UCSD-AML1 (cell line): ENCODE measurements at regions not wholly inside any gene's neighbourhood (a gene's known extent, or its start where the extent isn't known, plus 50 kb on each side); places are given as distances from the start of the nearest gene placed in this dataset.
"Not testable (repeated sequence)": the region's sequence is repeated elsewhere in the genome, so short reads cannot be mapped to it uniquely, and the experiment has no call there.

ENCODE experiments used
- DNase-seq: peaks from one replicate; lab custom pipeline; 2025; ENCODE audit not compliant: unreplicated experiment; lab: John Stamatoyannopoulos, UW

DNA sequence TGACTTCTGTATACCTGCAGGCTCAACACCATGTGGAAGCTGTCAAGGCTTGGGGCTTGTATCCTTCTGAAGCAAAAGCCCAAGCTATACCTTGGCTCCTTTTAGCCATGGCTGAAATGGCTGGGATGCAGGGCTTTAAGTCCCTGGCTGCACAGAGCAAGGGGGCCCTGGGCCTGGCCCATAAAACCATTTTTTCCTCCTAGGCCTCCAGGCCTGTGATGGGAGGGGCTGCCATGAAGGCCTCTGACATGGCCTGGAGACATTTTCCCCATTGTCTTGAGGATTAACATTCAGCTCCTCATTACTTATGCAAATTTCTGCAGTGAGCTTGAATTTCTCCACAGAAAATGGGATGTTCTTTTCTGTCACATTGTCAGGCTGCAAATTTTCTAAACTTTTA lies 878.0 kb upstream of the SOX11 start:
- not testable (repeated sequence) for DNase-seq

- DNase-seq: no peak
Observed at GRCh38 chr2:4827836-4828235, 864.3 kb upstream of the SOX11 start.

GRCh38 chr2:4828682-4829374 lies 863.4 kb upstream of the SOX11 start:
- DNase-seq: no peak

- DNase-seq: no peak
Observed at GRCh38 chr2:4831751-4832150, 860.4 kb upstream of the SOX11 start.

GRCh38 chr2:4832642-4833041 lies 859.5 kb upstream of the SOX11 start:
- DNase-seq: no peak

GRCh38 chr2:4838626-4839025 lies 853.6 kb upstream of the SOX11 start:
- no peak for DNase-seq

- DNase-seq: no peak
Observed at GRCh38 chr2:4840791-4841190, 851.4 kb upstream of the SOX11 start.

DNA sequence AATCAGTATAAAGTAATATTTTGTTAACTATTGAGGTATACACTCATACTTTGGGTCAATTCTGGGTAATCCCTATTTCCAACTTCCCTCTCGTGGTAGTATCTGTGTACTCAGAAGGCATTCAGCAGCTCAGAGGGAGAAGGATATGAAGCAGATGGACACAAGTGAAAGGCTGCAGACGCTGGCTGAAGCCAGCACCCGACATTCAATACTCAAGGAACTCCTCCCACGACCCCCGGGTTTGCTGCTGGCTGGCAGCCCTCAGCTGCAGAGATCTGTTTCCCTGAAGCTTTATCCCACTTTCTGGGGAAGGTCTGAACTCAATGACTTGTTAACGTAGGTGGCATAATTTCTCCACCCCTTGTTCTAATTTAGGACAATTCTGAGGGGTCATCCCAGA lies 847.3 kb upstream of the SOX11 start:
- no peak for DNase-seq

DNA sequence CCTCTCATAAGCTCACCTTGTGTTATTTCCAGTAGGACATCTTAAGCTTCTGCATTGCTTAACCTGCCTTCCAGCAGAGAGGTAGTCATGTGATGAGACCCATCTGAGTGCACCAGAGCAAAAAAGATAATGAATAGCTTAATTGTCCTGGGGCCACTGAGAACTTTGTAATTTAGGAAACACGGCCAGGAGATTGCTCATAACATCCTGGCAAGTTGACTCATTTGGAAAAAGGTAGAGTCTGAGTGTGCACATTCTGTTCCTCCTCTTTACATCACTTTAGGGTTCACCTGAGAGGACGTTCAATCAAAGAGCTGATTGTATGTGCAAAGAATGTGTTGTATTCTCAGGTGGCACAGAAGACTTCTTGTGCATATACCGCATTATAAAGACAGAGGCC lies 830.2 kb upstream of the SOX11 start:
- DNase-seq: no peak

- no peak for DNase-seq
Observed at GRCh38 chr2:4866198-4866597, 826.0 kb upstream of the SOX11 start.

DNA sequence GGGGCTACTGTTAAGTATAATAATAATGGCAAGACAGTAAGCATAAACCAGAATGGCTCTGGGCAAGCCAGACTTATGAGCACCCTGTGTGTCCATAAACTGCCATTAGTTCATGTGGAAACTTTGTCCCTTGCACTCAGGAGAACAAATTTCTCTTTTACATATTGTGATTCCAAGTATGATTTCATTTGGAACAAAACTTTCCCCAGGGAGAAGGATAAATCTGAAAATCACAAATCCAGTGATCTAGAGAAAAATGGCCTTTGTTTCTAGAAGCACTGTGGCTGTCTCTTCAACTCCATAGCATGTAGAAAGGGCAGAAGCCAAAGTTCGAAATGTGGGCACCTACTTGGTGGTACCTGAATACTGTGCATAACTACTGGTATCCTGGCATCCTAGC lies 823.7 kb upstream of the SOX11 start:
- DNase-seq: no peak

- no peak for DNase-seq
Observed at GRCh38 chr2:4869154-4869553, 823.0 kb upstream of the SOX11 start.

DNA sequence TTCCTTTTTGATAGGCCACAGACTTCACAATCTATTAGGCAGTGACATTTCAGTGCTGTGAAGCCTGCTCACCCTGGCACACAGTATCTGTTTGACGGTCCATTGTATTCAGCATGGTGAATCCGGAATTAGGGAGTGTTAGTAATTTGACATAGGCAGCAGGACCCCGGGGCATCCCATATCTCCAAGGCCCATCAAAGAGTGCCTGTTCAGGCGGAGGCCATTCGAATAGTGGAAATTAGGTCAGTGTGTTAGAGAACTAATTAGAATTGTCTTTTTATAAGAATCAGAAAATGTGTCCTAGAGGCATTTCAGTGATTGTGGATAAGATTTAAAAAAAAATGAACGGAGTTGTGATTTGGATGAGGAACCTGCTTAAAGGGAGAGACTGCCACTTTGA lies 818.8 kb upstream of the SOX11 start:
- no peak for DNase-seq

DNA sequence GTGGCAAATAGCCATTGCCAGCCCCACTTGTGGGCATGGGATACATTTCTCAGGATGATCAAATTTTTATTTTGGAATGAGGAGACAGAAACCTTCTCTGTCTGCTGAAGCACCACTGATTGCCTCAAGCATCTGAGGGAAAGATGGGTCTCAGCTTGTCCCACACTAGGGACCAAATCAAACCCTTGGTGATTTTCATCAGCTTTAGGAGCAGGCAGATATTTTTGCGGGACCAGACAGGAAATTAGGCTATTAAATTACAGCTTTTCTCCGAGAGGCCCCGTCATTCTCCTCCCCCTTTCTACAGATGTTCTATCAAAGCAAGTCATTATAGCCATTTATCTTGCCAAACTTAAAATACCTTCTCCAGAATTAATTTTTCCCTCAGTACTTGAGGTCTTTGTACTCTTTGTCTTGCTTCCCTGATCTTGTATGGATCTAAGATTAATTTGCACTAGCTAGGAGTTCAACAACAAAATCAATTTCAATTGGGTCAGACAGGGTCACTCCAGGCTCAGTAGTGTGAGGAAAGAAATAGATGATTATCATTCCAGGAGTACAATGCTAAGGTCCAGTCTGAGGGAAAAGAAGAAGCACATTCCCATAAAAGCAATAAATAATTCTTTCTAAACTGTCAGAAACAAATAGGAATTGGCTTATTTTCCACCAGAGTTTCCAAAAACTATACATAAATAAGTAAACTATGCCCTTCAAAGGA lies 818.1 kb upstream of the SOX11 start:
- DNase-seq: no peak

DNA sequence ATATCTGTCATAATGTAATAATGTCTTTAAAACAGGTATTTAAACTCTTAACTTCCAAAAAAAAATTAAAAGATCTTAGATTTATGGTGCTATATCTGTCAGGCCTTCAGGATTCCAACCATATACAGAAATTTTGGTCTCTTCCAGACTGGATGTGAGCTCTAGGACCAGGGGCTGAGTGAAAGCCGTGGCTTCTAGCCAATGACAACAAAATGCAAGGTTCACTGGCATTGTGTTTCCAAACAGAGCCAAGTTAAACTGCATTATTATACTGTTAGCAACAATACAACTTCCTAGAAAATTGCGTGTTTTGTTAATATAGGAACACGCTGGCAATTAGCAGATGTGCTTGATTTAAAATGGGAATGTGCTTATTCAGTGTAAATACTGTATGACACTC lies 809.8 kb upstream of the SOX11 start:
- no peak for DNase-seq

DNA sequence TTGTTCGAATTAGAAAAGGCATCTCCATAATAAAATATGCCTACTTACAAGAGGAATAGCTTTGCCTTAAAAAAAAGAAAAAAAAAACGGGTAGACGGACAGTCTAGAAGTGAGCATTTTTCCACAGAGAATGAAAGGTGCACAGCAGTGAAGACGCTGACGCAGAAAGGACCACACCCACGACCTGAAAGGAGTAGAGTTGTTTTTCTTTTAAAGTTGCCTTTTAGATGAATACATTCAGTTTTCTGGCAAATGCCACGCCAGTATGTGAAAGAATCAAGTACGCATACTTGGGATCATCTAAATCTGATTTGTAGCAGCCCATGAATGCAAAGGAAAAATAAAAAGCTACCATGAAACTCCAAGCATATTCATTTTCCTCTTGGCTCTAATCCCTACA lies 809.2 kb upstream of the SOX11 start:
- no peak for DNase-seq

GRCh38 chr2:4883375-4883774 lies 808.8 kb upstream of the SOX11 start:
- no peak for DNase-seq

DNA sequence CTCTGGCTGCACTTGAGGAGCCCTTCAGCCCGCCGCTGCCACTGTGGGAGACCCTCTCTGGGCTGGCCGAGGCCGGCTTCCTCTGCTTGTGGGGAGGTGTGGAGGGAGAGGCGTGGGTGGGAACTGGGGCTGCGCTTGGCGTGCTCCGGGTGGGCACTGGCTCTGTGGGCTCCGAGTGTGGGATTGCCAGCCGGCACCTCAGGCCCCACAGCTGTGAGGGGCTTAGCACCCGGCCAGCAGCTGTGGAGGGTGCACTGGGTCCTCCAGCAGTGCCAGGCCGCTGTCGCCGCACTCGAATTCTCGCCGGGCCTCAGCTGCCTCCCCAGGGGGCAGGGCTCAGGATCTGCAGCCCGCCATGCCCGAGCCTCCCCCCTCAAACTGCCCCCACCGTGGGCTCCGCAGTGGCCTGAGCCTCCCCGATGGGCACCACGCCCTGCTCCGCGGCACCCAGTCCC lies 808.0 kb upstream of the SOX11 start:
- no peak for DNase-seq

GRCh38 chr2:4891394-4891793 lies 800.8 kb upstream of the SOX11 start:
- DNase-seq: no peak

- no peak for DNase-seq
Observed at GRCh38 chr2:4895371-4895770, 796.8 kb upstream of the SOX11 start.

- DNase-seq: no peak
Observed at GRCh38 chr2:4898706-4899105, 793.5 kb upstream of the SOX11 start.

DNA sequence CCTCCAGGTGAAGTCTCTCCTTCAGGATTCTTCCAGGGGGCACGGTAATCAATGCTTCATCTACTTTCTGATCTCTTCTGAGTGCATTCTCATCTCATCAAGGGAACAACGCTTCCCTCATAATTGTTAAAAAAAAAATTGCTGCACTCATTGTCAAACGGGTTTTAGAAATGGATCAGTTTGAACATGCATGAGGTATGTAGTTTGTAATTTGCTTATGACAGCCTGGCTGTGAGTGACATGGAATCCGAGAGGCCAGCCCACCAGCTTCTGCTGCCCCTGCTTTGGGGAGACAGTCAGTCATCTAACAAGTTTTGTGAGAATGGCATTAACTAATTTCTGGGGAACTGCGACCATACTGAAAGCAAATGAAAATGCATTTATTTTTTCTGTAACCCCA lies 791.9 kb upstream of the SOX11 start:
- no peak for DNase-seq
